HCT116 (cell line): ENCODE measurements at regions not wholly inside any gene's neighbourhood (a gene's known extent, or its start where the extent isn't known, plus 50 kb on each side); places are given as distances from the start of the nearest gene placed in this dataset.

Experiments
- ATAC-seq: fragments of 200-7000 bp; cut with Tn5 transposase; 2 replicates; pipeline ENCODE4 v1.9.1; 2020; ENCODE audit warnings: mild to moderate bottlenecking, moderate library complexity
- BruUV-seq: library from RNA; stranded (reverse); fragments of 400-500 nt; replicated peaks from 2 replicates; lab custom pipeline; 2021; lab: Mats Ljungman, UMichigan
- CTCF ChIA-PET: fragments of 300-600 bp; sonication (Branson Sonifier 250); formaldehyde crosslinking; loops from one replicate; lab custom pipeline; 2021; ENCODE audit warnings: antibody characterized with exemption; lab: Charles Lee
- POLR2A ChIA-PET: fragments of 300-600, 350-600 bp; sonication (Branson Sonifier 250); formaldehyde crosslinking; loops from one replicate; lab custom pipeline; 2021; ENCODE audit warnings: antibody characterized with exemption; lab: Charles Lee
- RAD21 ChIA-PET, 2 experiments: fragments of 300-600 bp; sonication (Branson Sonifier 250); formaldehyde crosslinking; loops; one replicate each; lab custom pipeline; 2023; ENCODE audit warnings: low total read pairs in 2 of 2; ENCODE audit not compliant: uncharacterized antibody in 2 of 2, unreplicated experiment in 2 of 2, low non-redundant PET in 1 of 2; lab: Charles Lee
- DNase-seq: peaks from one replicate; pipeline ENCODE4 v3.0.0-alpha.2; 2010; ENCODE audit warnings: low read depth, low spot score
- H2AFZ ChIP-seq: fragments of 200-600 bp; shearing (Covaris generic), sonication (generic); 2 replicates; pipeline ENCODE4 v1.6.1; 2017; ENCODE audit warnings: low read depth, mixed run types, mixed read lengths, antibody characterized with exemption, low read length; ENCODE audit not compliant: poor library complexity, severe bottlenecking
- H3K27ac ChIP-seq: 2 replicates; pipeline ENCODE4 v1.5.1; 2012; ENCODE audit warnings: low read depth, low read length
- H3K27me3 ChIP-seq: fragments of 200-600 bp; sonication (generic); 2 replicates; pipeline ENCODE4 v1.6.1; 2016; ENCODE audit warnings: mixed run types, low read length, mixed read lengths; ENCODE audit not compliant: insufficient read depth
- H3K36me3 ChIP-seq, 2 experiments: fragments of 200-500 bp in 1 of 2; fragments of 200-600 bp in 1 of 2; sonication (Bioruptor generic) in 1 of 2; sonication (generic) in 1 of 2; 2 replicates each; pipeline versions ENCODE4 v1.5.1 to v1.6.1; 2014 to 2016; ENCODE audit warnings: low read length in 2 of 2, inconsistent platforms in 1 of 2, mixed read lengths in 1 of 2, mixed run types in 1 of 2; ENCODE audit not compliant: insufficient read depth in 2 of 2, control insufficient read depth in 1 of 2
- H3K4me1 ChIP-seq, 2 experiments: fragments of 200-600 bp in 1 of 2; sonication (generic) in 1 of 2; 2 replicates each; pipeline versions ENCODE4 v1.5.1 to v1.6.1; 2012 to 2017; ENCODE audit warnings: low read length in 2 of 2, inconsistent platforms in 1 of 2, mild to moderate bottlenecking in 1 of 2, mixed read lengths in 1 of 2, mixed run types in 1 of 2, moderate library complexity in 1 of 2; ENCODE audit not compliant: insufficient read depth in 2 of 2, control insufficient read depth in 1 of 2
- H3K4me2 ChIP-seq: fragments of 200-600 bp; sonication (generic); 2 replicates; pipeline ENCODE4 v1.6.1; 2017; ENCODE audit warnings: mixed run types, low read length, mixed read lengths
- H3K4me3 ChIP-seq, 2 experiments: fragments of 200-600 bp in 1 of 2; sonication (generic) in 1 of 2; replicated peaks in 1 of 2; 2 replicates each; pipeline ENCODE4 v1.5.1; 2011 to 2016; ENCODE audit warnings: low read length in 2 of 2, control low read depth in 1 of 2, low read depth in 1 of 2, mild to moderate bottlenecking in 1 of 2, mixed read lengths in 1 of 2, mixed run types in 1 of 2
- H3K79me2 ChIP-seq: fragments of 200-600 bp; sonication (generic); 2 replicates; pipeline ENCODE4 v1.6.1; 2017; ENCODE audit warnings: mild to moderate bottlenecking, mixed run types, low read length, moderate library complexity, mixed read lengths; ENCODE audit not compliant: insufficient read depth
- H3K9ac ChIP-seq: fragments of 200-600 bp; sonication (generic); 2 replicates; pipeline ENCODE4 v1.6.1; 2016; ENCODE audit warnings: low read length, mixed read lengths
- H3K9me2 ChIP-seq: fragments of 200-600 bp; sonication (generic), shearing (Covaris generic); 2 replicates; pipeline ENCODE4 v1.6.1; 2017; ENCODE audit warnings: mixed run types, mild to moderate bottlenecking, moderate library complexity; ENCODE audit not compliant: insufficient read depth
- H3K9me3 ChIP-seq, 2 experiments: fragments of 200-500 bp in 1 of 2; fragments of 200-600 bp in 1 of 2; sonication (Bioruptor generic) in 1 of 2; sonication (generic) in 1 of 2; 2 replicates each; pipeline ENCODE4 v1.6.1; 2014 to 2017; ENCODE audit warnings: low read length in 2 of 2, mixed read lengths in 2 of 2, inconsistent platforms in 1 of 2, low read depth in 1 of 2, mild to moderate bottlenecking in 1 of 2, mixed run types in 1 of 2, moderate library complexity in 1 of 2; ENCODE audit not compliant: control insufficient read depth in 1 of 2, insufficient read depth in 1 of 2
- H4K20me1 ChIP-seq: fragments of 200-600 bp; sonication (generic), shearing (Covaris generic); 2 replicates; pipeline ENCODE4 v1.6.1; 2017; ENCODE audit warnings: mixed run types, mild to moderate bottlenecking, moderate library complexity; ENCODE audit not compliant: insufficient read depth
- ATF3 ChIP-seq: IDR thresholded peaks from 2 replicates; pipeline ENCODE4 v1.6.1; 2012
- CEBPB ChIP-seq: IDR thresholded peaks from 2 replicates; pipeline ENCODE4 v1.6.1; 2012; ENCODE audit warnings: low read depth
- CTCF ChIP-seq, 3 experiments: fragments of 200-600 bp in 1 of 3; sonication (generic) in 1 of 3; IDR thresholded peaks in 2 of 3; conservative IDR thresholded peaks in 1 of 3; 2 replicates each; pipeline ENCODE4 v1.5.1; 2012 to 2017; ENCODE audit warnings: low read depth in 2 of 3, low read length in 2 of 3, antibody characterized with exemption in 1 of 3, borderline replicate concordance in 1 of 3, control low read depth in 1 of 3, mild to moderate bottlenecking in 1 of 3, mixed read lengths in 1 of 3, mixed run types in 1 of 3, moderate library complexity in 1 of 3; ENCODE audit not compliant: insufficient read depth in 1 of 3
- EGR1 ChIP-seq: IDR thresholded peaks from 2 replicates; pipeline ENCODE4 v1.6.1; 2012; ENCODE audit warnings: low read depth
- EZH2 ChIP-seq: fragments of 200-600 bp; sonication (generic); IDR thresholded peaks from 2 replicates; pipeline ENCODE4 v1.6.1; 2017; ENCODE audit warnings: antibody characterized with exemption, mixed run types
- EZH2phosphoT487 ChIP-seq: fragments of 200-600 bp; IDR thresholded peaks from 2 replicates; pipeline ENCODE4 v1.6.1; 2018; ENCODE audit warnings: antibody characterized with exemption, borderline replicate concordance
- FOSL1 ChIP-seq: IDR thresholded peaks from 2 replicates; pipeline ENCODE4 v1.6.1; 2012; ENCODE audit warnings: low read depth
- JUND ChIP-seq: IDR thresholded peaks from 2 replicates; pipeline ENCODE4 v1.6.1; 2012
- POLR2A ChIP-seq: IDR thresholded peaks from 2 replicates; pipeline ENCODE4 v1.7.0; 2011; ENCODE audit warnings: borderline replicate concordance; ENCODE audit not compliant: insufficient read depth, insufficient read length; ENCODE audit errors: extremely low read depth
- POLR2AphosphoS5 ChIP-seq: IDR thresholded peaks from 2 replicates; pipeline ENCODE4 v1.6.1; 2011; ENCODE audit warnings: mild to moderate bottlenecking, low read depth, low read length, moderate library complexity
- SIN3A ChIP-seq: IDR thresholded peaks from 2 replicates; pipeline ENCODE4 v1.6.1; 2012; ENCODE audit warnings: low read depth
- SP1 ChIP-seq: IDR thresholded peaks from 2 replicates; pipeline ENCODE4 v1.6.1; 2012; ENCODE audit warnings: low read depth
- SRF ChIP-seq: IDR thresholded peaks from 2 replicates; pipeline ENCODE4 v1.6.1; 2012; ENCODE audit warnings: low read depth
- TCF7L2 ChIP-seq: IDR thresholded peaks from 2 replicates; pipeline ENCODE4 v1.7.0; 2011; ENCODE audit warnings: borderline replicate concordance, inconsistent platforms; ENCODE audit not compliant: insufficient read depth, insufficient read length; ENCODE audit errors: extremely low read depth
- ZNF274 ChIP-seq: fragments of 200-500 bp; sonication (Bioruptor generic); IDR thresholded peaks from 2 replicates; pipeline ENCODE4 v1.6.1; 2014; ENCODE audit warnings: mild to moderate bottlenecking, low read depth, low read length, inconsistent platforms
- intact Hi-C: fragments of 100-400 bp; cut with micrococcal nuclease; formaldehyde crosslinking; loops from 2 replicates; pipeline ENCODE4 v1.10.0; 2022
- TF ChIP-seq, protein P1 (sequence below): IDR thresholded peaks from 2 replicates; pipeline ENCODE4 v1.6.1; 2012; ENCODE audit warnings: low read depth
- TF ChIP-seq, protein P2 (sequence below): IDR thresholded peaks from 2 replicates; pipeline ENCODE4 v1.6.1; 2011; ENCODE audit warnings: mild to moderate bottlenecking, low read length, moderate library complexity; ENCODE audit not compliant: insufficient replicate concordance; ENCODE audit errors: extremely low read depth
- TF ChIP-seq, protein P3 (sequence below): IDR thresholded peaks from 2 replicates; pipeline ENCODE4 v1.6.1; 2012

- H3K36me3 ChIP-seq, result no peaks in the 10 kb centered on the region
- ChIA-PET CTCF (no interaction called here), RAD21 (no interaction called here), POLR2A (no interaction called here)
- no peak for TF ChIP-seq FOSL1
- no peak for TF ChIP-seq ZNF274
- no peak for TF ChIP-seq SIN3A
- TF ChIP-seq POLR2AphosphoS5, result no peak
- TF ChIP-seq JUND, result no peak
- no peak for TF ChIP-seq SP1
- TF ChIP-seq CTCF (IDR thresholded peaks at IDR 0.05 in 2 of 3, conservative IDR thresholded peaks at IDR 0.05 in 1 of 3; ENCODE audit: borderline replicate concordance in 1 of 3, insufficient read depth in 1 of 3, low read depth in 2 of 3, low read length in 2 of 3), result no peak
- TF ChIP-seq CEBPB, result no peak
- TF ChIP-seq, protein P1, sequence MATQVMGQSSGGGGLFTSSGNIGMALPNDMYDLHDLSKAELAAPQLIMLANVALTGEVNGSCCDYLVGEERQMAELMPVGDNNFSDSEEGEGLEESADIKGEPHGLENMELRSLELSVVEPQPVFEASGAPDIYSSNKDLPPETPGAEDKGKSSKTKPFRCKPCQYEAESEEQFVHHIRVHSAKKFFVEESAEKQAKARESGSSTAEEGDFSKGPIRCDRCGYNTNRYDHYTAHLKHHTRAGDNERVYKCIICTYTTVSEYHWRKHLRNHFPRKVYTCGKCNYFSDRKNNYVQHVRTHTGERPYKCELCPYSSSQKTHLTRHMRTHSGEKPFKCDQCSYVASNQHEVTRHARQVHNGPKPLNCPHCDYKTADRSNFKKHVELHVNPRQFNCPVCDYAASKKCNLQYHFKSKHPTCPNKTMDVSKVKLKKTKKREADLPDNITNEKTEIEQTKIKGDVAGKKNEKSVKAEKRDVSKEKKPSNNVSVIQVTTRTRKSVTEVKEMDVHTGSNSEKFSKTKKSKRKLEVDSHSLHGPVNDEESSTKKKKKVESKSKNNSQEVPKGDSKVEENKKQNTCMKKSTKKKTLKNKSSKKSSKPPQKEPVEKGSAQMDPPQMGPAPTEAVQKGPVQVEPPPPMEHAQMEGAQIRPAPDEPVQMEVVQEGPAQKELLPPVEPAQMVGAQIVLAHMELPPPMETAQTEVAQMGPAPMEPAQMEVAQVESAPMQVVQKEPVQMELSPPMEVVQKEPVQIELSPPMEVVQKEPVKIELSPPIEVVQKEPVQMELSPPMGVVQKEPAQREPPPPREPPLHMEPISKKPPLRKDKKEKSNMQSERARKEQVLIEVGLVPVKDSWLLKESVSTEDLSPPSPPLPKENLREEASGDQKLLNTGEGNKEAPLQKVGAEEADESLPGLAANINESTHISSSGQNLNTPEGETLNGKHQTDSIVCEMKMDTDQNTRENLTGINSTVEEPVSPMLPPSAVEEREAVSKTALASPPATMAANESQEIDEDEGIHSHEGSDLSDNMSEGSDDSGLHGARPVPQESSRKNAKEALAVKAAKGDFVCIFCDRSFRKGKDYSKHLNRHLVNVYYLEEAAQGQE, result no peak
- no peak for TF ChIP-seq POLR2A
- no peak for TF ChIP-seq ATF3
- no peak for TF ChIP-seq TCF7L2
- TF ChIP-seq EZH2phosphoT487, result no peak
- no peak for TF ChIP-seq SRF
- TF ChIP-seq EZH2, result no peak
- TF ChIP-seq EGR1, result no peak
- TF ChIP-seq, protein P2, sequence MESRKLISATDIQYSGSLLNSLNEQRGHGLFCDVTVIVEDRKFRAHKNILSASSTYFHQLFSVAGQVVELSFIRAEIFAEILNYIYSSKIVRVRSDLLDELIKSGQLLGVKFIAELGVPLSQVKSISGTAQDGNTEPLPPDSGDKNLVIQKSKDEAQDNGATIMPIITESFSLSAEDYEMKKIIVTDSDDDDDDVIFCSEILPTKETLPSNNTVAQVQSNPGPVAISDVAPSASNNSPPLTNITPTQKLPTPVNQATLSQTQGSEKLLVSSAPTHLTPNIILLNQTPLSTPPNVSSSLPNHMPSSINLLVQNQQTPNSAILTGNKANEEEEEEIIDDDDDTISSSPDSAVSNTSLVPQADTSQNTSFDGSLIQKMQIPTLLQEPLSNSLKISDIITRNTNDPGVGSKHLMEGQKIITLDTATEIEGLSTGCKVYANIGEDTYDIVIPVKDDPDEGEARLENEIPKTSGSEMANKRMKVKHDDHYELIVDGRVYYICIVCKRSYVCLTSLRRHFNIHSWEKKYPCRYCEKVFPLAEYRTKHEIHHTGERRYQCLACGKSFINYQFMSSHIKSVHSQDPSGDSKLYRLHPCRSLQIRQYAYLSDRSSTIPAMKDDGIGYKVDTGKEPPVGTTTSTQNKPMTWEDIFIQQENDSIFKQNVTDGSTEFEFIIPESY, result no peak
- TF ChIP-seq, protein P3, sequence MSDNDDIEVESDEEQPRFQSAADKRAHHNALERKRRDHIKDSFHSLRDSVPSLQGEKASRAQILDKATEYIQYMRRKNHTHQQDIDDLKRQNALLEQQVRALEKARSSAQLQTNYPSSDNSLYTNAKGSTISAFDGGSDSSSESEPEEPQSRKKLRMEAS, result no peak
- DNase-seq, result no peak
- H3K4me1 ChIP-seq, result no peaks in the 10 kb centered on the region
- intact Hi-C loops, result no loop called here
- H3K9me2 ChIP-seq, result no peaks in the 10 kb centered on the region
- no peaks in the 10 kb centered on the region for H3K27me3 ChIP-seq
- no peaks in the 10 kb centered on the region for H3K79me2 ChIP-seq
- no peak overlapping the region for H3K4me2 ChIP-seq
- BruUV-seq, result no TSS peak
- H3K9me3 ChIP-seq, result peaks cover 0 to 28% of the 10 kb centered on the region in 2 experiments; a peak in 2 of 4 replicates
- no peak overlapping the region for H2AFZ ChIP-seq
- H4K20me1 ChIP-seq, result no peaks in the 10 kb centered on the region
- H3K9ac ChIP-seq, result no peak overlapping the region
- H3K27ac ChIP-seq, result no peak overlapping the region
- no peak overlapping the region for H3K4me3 ChIP-seq
- ATAC-seq, result no peak
Observed at GRCh38 chr16:63066552-63066951, 1030.3 kb upstream of the CDH8 start.
